A673 (cell line): ENCODE measurements at regions not wholly inside any gene's neighbourhood (a gene's known extent, or its start where the extent isn't known, plus 50 kb on each side); places are given as distances from the start of the nearest gene placed in this dataset.

Source experiments
- EZH2 ChIP-seq: fragments of 200-600 bp; sonication (generic); IDR thresholded peaks from 2 replicates; pipeline ENCODE4 v1.6.1; 2017; ENCODE audit warnings: borderline replicate concordance, low read depth, mild to moderate bottlenecking, mixed read lengths, antibody characterized with exemption, low read length; ENCODE audit not compliant: poor library complexity, severe bottlenecking
- TF ChIP-seq, protein P1 (sequence below): fragments of 300-800, 200-600 bp; sonication (generic); conservative IDR thresholded peaks from 2 replicates; pipeline ENCODE4 v1.5.1; 2017; ENCODE audit warnings: low read depth, mild to moderate bottlenecking, antibody characterized with exemption, low read length, moderate library complexity, mixed read lengths

DNA sequence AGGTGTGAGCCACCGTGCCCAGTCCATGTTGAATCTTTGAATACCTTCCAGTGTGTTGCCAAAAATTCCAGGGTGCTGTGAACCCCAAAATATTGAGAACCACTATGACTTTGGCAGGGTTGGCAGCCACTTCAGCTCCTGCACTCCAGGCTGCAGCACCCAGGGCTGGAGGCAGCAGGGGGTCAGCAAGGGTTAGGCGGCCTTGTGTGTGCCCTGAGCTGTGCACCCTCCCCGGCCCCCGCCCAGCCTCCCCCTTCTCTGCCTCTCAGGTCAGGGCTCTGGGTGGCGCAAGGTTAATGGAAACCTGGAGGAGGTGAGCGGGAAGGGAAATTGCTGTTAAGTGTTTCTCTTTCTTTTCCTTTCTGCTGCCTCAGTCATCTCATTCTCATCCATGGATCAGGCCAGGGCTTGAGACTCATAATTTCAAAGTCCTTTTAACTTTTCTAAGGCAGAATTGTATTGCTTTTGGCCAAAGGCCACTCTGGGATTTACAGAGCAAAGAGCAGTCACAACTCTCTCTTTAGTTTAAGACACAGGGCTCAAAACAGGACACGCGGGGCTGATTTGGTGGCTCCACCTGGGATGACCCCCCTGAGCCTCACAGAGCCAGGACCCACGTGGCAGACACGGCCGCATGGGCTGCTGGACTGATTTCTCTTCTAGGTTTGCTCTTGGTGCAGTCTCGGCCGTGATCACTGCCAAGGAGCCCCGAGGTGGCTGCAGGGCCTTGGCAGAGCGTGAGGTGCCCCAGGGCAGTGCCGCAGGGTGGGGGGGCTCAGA is 212.3 kb downstream of the PTPRU start:
- TF ChIP-seq, protein P1, sequence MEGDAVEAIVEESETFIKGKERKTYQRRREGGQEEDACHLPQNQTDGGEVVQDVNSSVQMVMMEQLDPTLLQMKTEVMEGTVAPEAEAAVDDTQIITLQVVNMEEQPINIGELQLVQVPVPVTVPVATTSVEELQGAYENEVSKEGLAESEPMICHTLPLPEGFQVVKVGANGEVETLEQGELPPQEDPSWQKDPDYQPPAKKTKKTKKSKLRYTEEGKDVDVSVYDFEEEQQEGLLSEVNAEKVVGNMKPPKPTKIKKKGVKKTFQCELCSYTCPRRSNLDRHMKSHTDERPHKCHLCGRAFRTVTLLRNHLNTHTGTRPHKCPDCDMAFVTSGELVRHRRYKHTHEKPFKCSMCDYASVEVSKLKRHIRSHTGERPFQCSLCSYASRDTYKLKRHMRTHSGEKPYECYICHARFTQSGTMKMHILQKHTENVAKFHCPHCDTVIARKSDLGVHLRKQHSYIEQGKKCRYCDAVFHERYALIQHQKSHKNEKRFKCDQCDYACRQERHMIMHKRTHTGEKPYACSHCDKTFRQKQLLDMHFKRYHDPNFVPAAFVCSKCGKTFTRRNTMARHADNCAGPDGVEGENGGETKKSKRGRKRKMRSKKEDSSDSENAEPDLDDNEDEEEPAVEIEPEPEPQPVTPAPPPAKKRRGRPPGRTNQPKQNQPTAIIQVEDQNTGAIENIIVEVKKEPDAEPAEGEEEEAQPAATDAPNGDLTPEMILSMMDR, result no peak
- no peak for TF ChIP-seq EZH2
